H1 (cell line): ENCODE measurements at regions not wholly inside any gene's neighbourhood (a gene's known extent, or its start where the extent isn't known, plus 50 kb on each side); places are given as distances from the start of the nearest gene placed in this dataset.

ENCODE experiments used
- CTCF ChIA-PET: fragments of 300-600 bp; sonication (Branson Sonifier 250); formaldehyde crosslinking; loops from one replicate; lab custom pipeline; 2021; ENCODE audit not compliant: partially characterized antibody; lab: Charles Lee
- POLR2A ChIA-PET: fragments of 300-600 bp; sonication (Branson Sonifier 250); formaldehyde crosslinking; loops from one replicate; lab custom pipeline; 2021; ENCODE audit warnings: inconsistent platforms; ENCODE audit not compliant: partially characterized antibody; lab: Charles Lee
- DNase-seq, 2 experiments: peaks; one replicate each; pipeline versions ENCODE4 v3.0.0 to v3.0.0-alpha.2; 2010 to 2022; ENCODE audit warnings: low spot score in 2 of 2, low read depth in 1 of 2, mixed read lengths in 1 of 2
- FAIRE-seq: peaks from 2 replicates; lab custom pipeline; 2011; peaks lifted over from hg19 to GRCh38; lab: Jason Lieb, UNC
- H2AFZ ChIP-seq: 2 replicates; pipeline ENCODE4 v1.8.1; 2012; ENCODE audit warnings: low read length, inconsistent platforms
- H2AK5ac ChIP-seq: 2 replicates; pipeline ENCODE4 v1.6.1; 2013; ENCODE audit warnings: low read depth, low read length
- H2BK120ac ChIP-seq: replicated peaks from 2 replicates; pipeline ENCODE3; 2013; ENCODE audit warnings: low read depth, low read length, inconsistent platforms
- H2BK12ac ChIP-seq: 2 replicates; pipeline ENCODE4 v1.6.1; 2013; ENCODE audit warnings: low read depth, low read length
- H2BK15ac ChIP-seq: 2 replicates; pipeline ENCODE4 v1.6.1; 2013; ENCODE audit warnings: low read length
- H2BK20ac ChIP-seq: 2 replicates; pipeline ENCODE4 v1.6.1; 2013; ENCODE audit warnings: low read length
- H2BK5ac ChIP-seq: 2 replicates; pipeline ENCODE4 v1.6.1; 2013; ENCODE audit warnings: low read depth, low read length
- H3K14ac ChIP-seq: 2 replicates; pipeline ENCODE4 v1.6.1; 2013; ENCODE audit warnings: inconsistent platforms; ENCODE audit not compliant: insufficient read length
- H3K18ac ChIP-seq: 2 replicates; pipeline ENCODE4 v1.6.1; 2013; ENCODE audit warnings: low read length; ENCODE audit errors: extremely low read depth
- H3K23ac ChIP-seq: 2 replicates; pipeline ENCODE4 v1.6.1; 2013; ENCODE audit warnings: inconsistent platforms; ENCODE audit not compliant: insufficient read length
- H3K23me2 ChIP-seq: 2 replicates; pipeline ENCODE4 v1.6.1; 2013; ENCODE audit warnings: low read depth, low read length
- H3K27ac ChIP-seq: 2 replicates; pipeline ENCODE4 v1.6.1; 2011; ENCODE audit warnings: low read depth, low read length, inconsistent platforms
- H3K27me3 ChIP-seq, 4 experiments: replicated peaks in 1 of 4; 1 replicate in 1 of 4; 2 replicates in 3 of 4; pipeline versions ENCODE4 v1.6.1 to v1.8.1; 2011 to 2013; ENCODE audit warnings: low read length in 3 of 4, mild to moderate bottlenecking in 3 of 4, inconsistent platforms in 2 of 4, mixed read lengths in 2 of 4, moderate library complexity in 1 of 4; ENCODE audit not compliant: control insufficient read depth in 3 of 4, insufficient read depth in 3 of 4; ENCODE audit errors: extremely low read depth in 1 of 4
- H3K36me3 ChIP-seq, 4 experiments: 2 replicates each; pipeline versions ENCODE4 v1.6.1 to v1.8.1; 2011 to 2013; ENCODE audit warnings: mild to moderate bottlenecking in 4 of 4, low read length in 3 of 4, moderate library complexity in 2 of 4, control low read depth in 1 of 4, inconsistent platforms in 1 of 4; ENCODE audit not compliant: insufficient read depth in 4 of 4, control insufficient read depth in 2 of 4
- H3K4ac ChIP-seq: replicated peaks from 2 replicates; pipeline ENCODE3; 2013; ENCODE audit warnings: low read length, low read depth, mixed read lengths, inconsistent platforms; ENCODE audit not compliant: insufficient read length
- H3K4me1 ChIP-seq, 4 experiments: replicated peaks in 1 of 4; 1 replicate in 1 of 4; 2 replicates in 3 of 4; pipeline versions ENCODE4 v1.6.1 to v1.8.1; 2011 to 2013; ENCODE audit warnings: low read length in 3 of 4, inconsistent platforms in 2 of 4, mixed read lengths in 1 of 4; ENCODE audit not compliant: insufficient read depth in 4 of 4, control insufficient read depth in 3 of 4
- H3K4me2 ChIP-seq, 2 experiments: 2 replicates each; pipeline versions ENCODE4 v1.6.1 to v1.8.1; 2011 to 2013; ENCODE audit warnings: low read depth in 2 of 2, low read length in 2 of 2, control low read depth in 1 of 2, inconsistent platforms in 1 of 2, mild to moderate bottlenecking in 1 of 2; ENCODE audit not compliant: insufficient read depth in 1 of 2
- H3K4me3 ChIP-seq, 4 experiments: fragments of 200-600, 300-600 bp in 1 of 4; sonication (generic), shearing (Covaris generic), sonication (Bioruptor Twin) in 1 of 4; 2 replicates each; pipeline versions ENCODE4 v1.5.1 to v1.8.1; 2011 to 2016; ENCODE audit warnings: low read length in 4 of 4, low read depth in 3 of 4, control low read depth in 2 of 4, inconsistent platforms in 2 of 4, mild to moderate bottlenecking in 2 of 4, mixed read lengths in 1 of 4, moderate library complexity in 1 of 4; ENCODE audit not compliant: insufficient read depth in 2 of 4; ENCODE audit errors: extremely low read depth in 1 of 4
- H3K56ac ChIP-seq: replicated peaks from 2 replicates; pipeline ENCODE3; 2013; ENCODE audit warnings: low read depth, mild to moderate bottlenecking, mixed read lengths, low read length, inconsistent platforms; ENCODE audit not compliant: insufficient read length
- H3K79me1 ChIP-seq: 2 replicates; pipeline ENCODE4 v1.6.1; 2013; ENCODE audit warnings: low read depth, low read length, control low read depth
- H3K79me2 ChIP-seq, 2 experiments: 2 replicates each; pipeline versions ENCODE4 v1.6.1 to v1.8.1; 2012 to 2013; ENCODE audit warnings: low read length in 2 of 2, mild to moderate bottlenecking in 2 of 2, inconsistent platforms in 1 of 2; ENCODE audit not compliant: insufficient read depth in 2 of 2, control insufficient read depth in 1 of 2
- H3K9ac ChIP-seq, 4 experiments: replicated peaks in 1 of 4; 1 replicate in 1 of 4; 2 replicates in 3 of 4; pipeline versions ENCODE4 v1.6.1 to v1.8.1; 2011 to 2013; ENCODE audit warnings: low read depth in 3 of 4, low read length in 3 of 4, control low read depth in 2 of 4, mild to moderate bottlenecking in 2 of 4, moderate library complexity in 2 of 4, inconsistent platforms in 1 of 4; ENCODE audit errors: extremely low read depth in 1 of 4
- H3K9me3 ChIP-seq, 2 experiments: 2 replicates each; pipeline versions ENCODE4 v1.6.1 to v1.8.1; 2012 to 2013; ENCODE audit warnings: mild to moderate bottlenecking in 2 of 2, moderate library complexity in 2 of 2, control low read depth in 1 of 2, inconsistent platforms in 1 of 2, low read depth in 1 of 2, low read length in 1 of 2, mixed read lengths in 1 of 2; ENCODE audit not compliant: insufficient read depth in 2 of 2
- H4K20me1 ChIP-seq, 2 experiments: replicated peaks in 1 of 2; 2 replicates each; pipeline versions ENCODE3 to v1.8.1; 2011 to 2013; ENCODE audit warnings: inconsistent platforms in 2 of 2, low read length in 2 of 2, mild to moderate bottlenecking in 1 of 2; ENCODE audit not compliant: insufficient read depth in 2 of 2, control insufficient read depth in 1 of 2
- H4K5ac ChIP-seq: 2 replicates; pipeline ENCODE4 v1.6.1; 2013; ENCODE audit warnings: low read length, low read depth, mixed read lengths, inconsistent platforms; ENCODE audit not compliant: insufficient read length
- H4K8ac ChIP-seq: 2 replicates; pipeline ENCODE4 v1.8.0; 2013; ENCODE audit warnings: mild to moderate bottlenecking, moderate library complexity, low read length, inconsistent platforms; ENCODE audit not compliant: insufficient read depth; ENCODE audit errors: extremely low read depth
- H4K91ac ChIP-seq: replicated peaks from 2 replicates; pipeline ENCODE3; 2013; ENCODE audit warnings: low read length, mixed read lengths, inconsistent platforms; ENCODE audit not compliant: insufficient read length
- CHD2 ChIP-seq: IDR thresholded peaks from 2 replicates; pipeline ENCODE4 v1.6.1; 2012; ENCODE audit warnings: low read length, improper control_type of control experiment
- JUND ChIP-seq: IDR thresholded peaks from 2 replicates; pipeline ENCODE4 v1.6.1; 2011; ENCODE audit warnings: mild to moderate bottlenecking, improper control_type of control experiment, low read length
- RAD21 ChIP-seq, 2 experiments: IDR thresholded peaks in 1 of 2; conservative IDR thresholded peaks in 1 of 2; 2 replicates each; pipeline ENCODE4 v1.6.1; 2011; ENCODE audit warnings: low read depth in 2 of 2, low read length in 2 of 2, improper control_type of control experiment in 1 of 2, inconsistent platforms in 1 of 2, mild to moderate bottlenecking in 1 of 2, moderate library complexity in 1 of 2
- RBBP5 ChIP-seq: IDR thresholded peaks from 2 replicates; pipeline ENCODE4 v1.7.1; 2012; ENCODE audit warnings: low read depth, mild to moderate bottlenecking, inconsistent platforms, low read length, moderate library complexity, borderline replicate concordance
- SP1 ChIP-seq: IDR thresholded peaks from 2 replicates; pipeline ENCODE4 v1.6.1; 2011; ENCODE audit warnings: low read depth, low read length
- TBP ChIP-seq: IDR thresholded peaks from 2 replicates; pipeline ENCODE4 v1.6.1; 2011; ENCODE audit warnings: low read depth, low read length, improper control_type of control experiment
- WGBS, 2 experiments: shearing (Covaris generic) in 1 of 2; methylation state at CpG; one replicate each; pipeline versions ENCODE4 v1.1.6 to v1.1.7; 2013 to 2015; ENCODE audit warnings: low lambda C conversion rate in 2 of 2, mixed read lengths in 2 of 2, inconsistent platforms in 1 of 2, low coverage in 1 of 2, missing lambda C conversion rate in 1 of 2; ENCODE audit not compliant: insufficient replicate concordance in 2 of 2, insufficient coverage in 1 of 2, insufficient read length in 1 of 2; ENCODE audit errors: extremely low coverage in 1 of 2, missing lambda C conversion rate in 1 of 2; 5-methylcytosine and 5-hydroxymethylcytosine counted together

DNA sequence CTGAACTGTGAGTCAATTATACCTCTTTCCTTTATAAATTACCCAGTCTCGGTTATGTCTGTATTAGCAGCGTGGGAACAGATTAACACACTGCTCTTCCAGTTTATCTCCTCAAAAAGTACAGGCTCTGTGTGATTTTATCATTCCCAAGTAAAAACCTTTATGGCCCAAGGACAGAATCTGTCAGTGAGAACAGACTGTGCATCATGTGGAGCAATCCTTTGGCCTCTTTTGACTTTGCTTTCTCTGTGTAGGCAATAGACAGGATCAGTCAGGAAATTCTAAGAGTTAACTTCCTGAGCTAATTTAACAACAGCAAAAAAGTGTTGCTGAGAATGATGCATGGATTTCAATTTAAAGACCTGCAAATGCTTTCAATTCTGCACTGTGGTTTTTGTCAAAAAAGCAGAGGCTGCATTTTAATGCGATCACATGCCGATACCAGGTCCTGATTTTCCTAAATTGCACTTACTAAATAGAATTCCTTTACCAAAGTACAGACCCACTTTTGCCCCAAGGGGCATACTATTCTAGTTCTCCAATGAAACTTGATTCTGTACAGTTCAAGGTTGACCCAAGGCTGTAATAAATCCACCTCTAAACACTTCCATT is 246.7 kb upstream of the MARCKS start:
- no peak overlapping the region for H4K91ac ChIP-seq
- H4K8ac ChIP-seq = no peak overlapping the region
- no peak overlapping the region for H2AK5ac ChIP-seq
- H3K79me1 ChIP-seq = no peaks in the 10 kb centered on the region
- H3K18ac ChIP-seq = no peak overlapping the region
- no peaks in the 10 kb centered on the region for H4K20me1 ChIP-seq
- FAIRE-seq (no peak), DNase-seq (no peak)
- no peaks in the 10 kb centered on the region for H3K23me2 ChIP-seq
- H3K36me3 ChIP-seq = no peaks in the 10 kb centered on the region
- H3K79me2 ChIP-seq = no peaks in the 10 kb centered on the region
- H2BK20ac ChIP-seq = no peak overlapping the region
- no peak overlapping the region for H2BK120ac ChIP-seq
- H3K9me3 ChIP-seq = no peaks in the 10 kb centered on the region
- H2BK12ac ChIP-seq = no peak overlapping the region
- WGBS, 2 experiments = 94% methylated on average over 4 of the region's 4 CpGs; no CpG with 5 or more reads in 1 of the 2 experiments
- H2BK15ac ChIP-seq = no peak overlapping the region
- H2AFZ ChIP-seq = no peak overlapping the region
- H3K23ac ChIP-seq = no peak overlapping the region
- ChIA-PET POLR2A (no interaction called here), CTCF (interaction anchor here (1.3 to 2.0 kb wide), 3 partner anchors 10 to 15 kb away, joined by 3 to 5 read pairs (median 4); no protein-coding TSS in a partner anchor)
- peaks cover 0 to 4% (median 2%) of the 10 kb centered on the region in 4 experiments; a peak in 3 of 7 replicates for H3K4me1 ChIP-seq
- H3K27me3 ChIP-seq = no peaks in the 10 kb centered on the region
- H4K5ac ChIP-seq = no peak overlapping the region
- H3K4me2 ChIP-seq = no peak overlapping the region
- no peak overlapping the region for H3K4ac ChIP-seq
- no peak overlapping the region for H3K27ac ChIP-seq
- H3K9ac ChIP-seq = no peak overlapping the region
- no peak overlapping the region for H3K56ac ChIP-seq
- H2BK5ac ChIP-seq = no peak overlapping the region
- H3K14ac ChIP-seq = no peak overlapping the region
- no peak overlapping the region for H3K4me3 ChIP-seq
- TF ChIP-seq RAD21 (IDR thresholded peaks at IDR 0.05 in 1 of 2, conservative IDR thresholded peaks at IDR 0.05 in 1 of 2; ENCODE audit: low read depth in 2 of 2, low read length in 2 of 2) (no peak), SP1 (no peak), CHD2 (no peak), RBBP5 (no peak), TBP (no peak), JUND (no peak)
